GM12878 (cell line): ENCODE measurements at regions not wholly inside any gene's neighbourhood (a gene's known extent, or its start where the extent isn't known, plus 50 kb on each side); places are given as distances from the start of the nearest gene placed in this dataset.

Experiments
- ATAC-seq: fragments of 200-7000 bp; cut with Tn5 transposase; 3 replicates; pipeline ENCODE4 v1.9.1; 2020; ENCODE audit warnings: mild to moderate bottlenecking, moderate library complexity
- BruUV-seq: library from RNA; stranded (reverse); fragments of 400-500 nt; replicated peaks from 2 replicates; lab custom pipeline; 2021; lab: Mats Ljungman, UMichigan
- CTCF ChIA-PET: fragments of 300-600 bp; sonication (Branson Sonifier 250); formaldehyde crosslinking; extraction: SDS; loops from one replicate; lab custom pipeline; 2021; ENCODE audit warnings: inconsistent platforms; lab: Yijun Ruan, JAX
- POLR2A ChIA-PET: fragments of 350-600 bp; formaldehyde crosslinking; extraction: SDS; loops from one replicate; lab custom pipeline; 2021; ENCODE audit warnings: inconsistent platforms; lab: Charles Lee
- RAD21 ChIA-PET: fragments of 300-600 bp; sonication (Branson Sonifier 250); formaldehyde crosslinking; loops from one replicate; lab custom pipeline; 2023; ENCODE audit warnings: antibody characterized with exemption; ENCODE audit not compliant: unreplicated experiment; lab: Charles Lee
- SMC1A ChIA-PET: fragments of 300-600 bp; sonication (Branson Sonifier 250); formaldehyde crosslinking; loops from one replicate; lab custom pipeline; 2023; ENCODE audit not compliant: unreplicated experiment, uncharacterized antibody; lab: Charles Lee
- DNase-seq: peaks from one replicate; pipeline ENCODE4 v3.0.0-alpha.2; 2011; ENCODE audit warnings: low read depth, low spot score
- FAIRE-seq: peaks from 3 replicates; lab custom pipeline; 2011; peaks lifted over from hg19 to GRCh38; lab: Jason Lieb, UNC
- H2AFZ ChIP-seq: 2 replicates; pipeline ENCODE4 v1.6.0; 2011; ENCODE audit warnings: low read depth, low read length, control low read depth; ENCODE audit not compliant: control insufficient read depth
- H3K27ac ChIP-seq: 2 replicates; pipeline ENCODE4 v1.5.1; 2011; ENCODE audit warnings: control low read depth; ENCODE audit not compliant: control insufficient read depth, insufficient read depth
- H3K27me3 ChIP-seq, 2 experiments: replicated peaks in 1 of 2; 2 replicates each; pipeline versions ENCODE4 v1.6.0 to v1.6.1; 2011; ENCODE audit warnings: low read length in 1 of 2; ENCODE audit not compliant: control insufficient read depth in 2 of 2, insufficient read depth in 2 of 2
- H3K36me3 ChIP-seq, 2 experiments: 2 replicates each; pipeline ENCODE4 v1.5.1; 2011; ENCODE audit warnings: low read length in 1 of 2; ENCODE audit not compliant: control insufficient read depth in 2 of 2, insufficient read depth in 2 of 2
- H3K4me1 ChIP-seq: 2 replicates; pipeline ENCODE4 v1.6.1; 2011; ENCODE audit warnings: mild to moderate bottlenecking, low read length, moderate library complexity, mixed read lengths; ENCODE audit not compliant: control insufficient read depth, insufficient read depth
- H3K4me2 ChIP-seq: 2 replicates; pipeline ENCODE4 v1.6.0; 2011; ENCODE audit warnings: control low read depth; ENCODE audit not compliant: control insufficient read depth, insufficient read depth
- H3K4me3 ChIP-seq: fragments of 200-600 bp; sonication (generic); 2 replicates; pipeline ENCODE4 v1.5.1; 2016
- H3K79me2 ChIP-seq: 2 replicates; pipeline ENCODE4 v1.6.0; 2011; ENCODE audit warnings: low read length; ENCODE audit not compliant: control insufficient read depth, insufficient read depth
- H3K9ac ChIP-seq: 2 replicates; pipeline ENCODE4 v1.8.0; 2011; ENCODE audit warnings: low read length, control low read depth, mixed read lengths; ENCODE audit not compliant: control insufficient read depth, insufficient read depth
- H3K9me3 ChIP-seq: replicated peaks from 3 replicates; pipeline ENCODE4 v1.5.1; 2011; ENCODE audit warnings: mild to moderate bottlenecking, low read length; ENCODE audit not compliant: control insufficient read depth, insufficient read depth
- H4K20me1 ChIP-seq: 2 replicates; pipeline ENCODE4 v1.6.0; 2011; ENCODE audit not compliant: control insufficient read depth, insufficient read depth
- CBX3 ChIP-seq: fragments of 200-600 bp; sonication (generic); IDR thresholded peaks from 2 replicates; pipeline ENCODE4 v1.6.1; 2016; ENCODE audit warnings: low read depth, borderline replicate concordance
- JUND ChIP-seq: IDR thresholded peaks from 2 replicates; pipeline ENCODE4 v1.6.1; 2012; ENCODE audit warnings: low read depth, mild to moderate bottlenecking, low read length, improper control_type of control experiment, moderate library complexity
- SUZ12 ChIP-seq: fragments of 200-600 bp; sonication (generic); IDR thresholded peaks from one replicate; pipeline ENCODE4 v1.6.1; 2018; ENCODE audit warnings: antibody characterized with exemption, mild to moderate bottlenecking; ENCODE audit not compliant: unreplicated experiment
- WGBS: methylation state at CpG from one replicate; pipeline ENCODE4 v1.1.6; 2016; ENCODE audit warnings: low lambda C conversion rate; ENCODE audit not compliant: insufficient replicate concordance, insufficient coverage; ENCODE audit errors: missing lambda C conversion rate; 5-methylcytosine and 5-hydroxymethylcytosine counted together
- in situ Hi-C: fragments of 300-500 bp; cut with MboI; formaldehyde crosslinking; loops from 9 replicates; pipeline ENCODE4 v1.14.3; 2018; ENCODE audit warnings: mixed read lengths
- intact Hi-C: fragments of 100-400 bp; cut with micrococcal nuclease; formaldehyde crosslinking; loops from one replicate; pipeline ENCODE4 v1.14.2; 2022; ENCODE audit not compliant: unreplicated experiment
- TF ChIP-seq, protein P1 (sequence below): fragments of 450-650 bp; conservative IDR thresholded peaks from 2 replicates; pipeline ENCODE4 v1.6.1; 2017; ENCODE audit warnings: mild to moderate bottlenecking, moderate library complexity
- TF ChIP-seq, protein P2 (sequence below): fragments of 450-650 bp; IDR thresholded peaks from 2 replicates; pipeline ENCODE4 v1.6.1; 2017; ENCODE audit warnings: borderline replicate concordance

DNA sequence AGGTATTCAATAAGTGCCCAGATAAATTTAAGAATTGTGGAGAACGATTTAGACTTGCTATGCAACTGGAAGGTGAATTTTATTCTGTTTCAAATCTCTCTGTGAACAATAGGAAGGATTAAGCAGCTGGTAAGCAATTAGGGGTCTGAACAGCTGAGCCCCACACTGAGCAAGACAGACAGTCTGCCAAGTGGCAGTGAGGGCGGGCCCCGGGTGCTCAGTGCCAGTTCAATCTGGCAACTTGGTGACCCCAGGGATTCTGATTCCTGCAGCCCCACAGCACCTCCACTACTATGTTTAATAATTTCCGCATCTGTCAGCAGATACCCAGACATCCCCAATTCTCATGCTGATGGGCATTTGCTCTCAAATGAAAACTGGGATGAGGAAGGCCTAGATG, 317.3 kb downstream of the PPP1R2C start:
- no TSS peak for BruUV-seq
- ChIA-PET SMC1A (no interaction called here), RAD21 (no interaction called here), POLR2A (no interaction called here), CTCF (no interaction called here)
- no peaks in the 10 kb centered on the region for H3K36me3 ChIP-seq
- no peak for ATAC-seq
- intact Hi-C loops (no loop called here), in situ Hi-C loops (no loop called here)
- H3K4me2 ChIP-seq = no peak overlapping the region
- H3K9ac ChIP-seq = no peak overlapping the region
- no peak for TF ChIP-seq JUND
- TF ChIP-seq, protein P1, sequence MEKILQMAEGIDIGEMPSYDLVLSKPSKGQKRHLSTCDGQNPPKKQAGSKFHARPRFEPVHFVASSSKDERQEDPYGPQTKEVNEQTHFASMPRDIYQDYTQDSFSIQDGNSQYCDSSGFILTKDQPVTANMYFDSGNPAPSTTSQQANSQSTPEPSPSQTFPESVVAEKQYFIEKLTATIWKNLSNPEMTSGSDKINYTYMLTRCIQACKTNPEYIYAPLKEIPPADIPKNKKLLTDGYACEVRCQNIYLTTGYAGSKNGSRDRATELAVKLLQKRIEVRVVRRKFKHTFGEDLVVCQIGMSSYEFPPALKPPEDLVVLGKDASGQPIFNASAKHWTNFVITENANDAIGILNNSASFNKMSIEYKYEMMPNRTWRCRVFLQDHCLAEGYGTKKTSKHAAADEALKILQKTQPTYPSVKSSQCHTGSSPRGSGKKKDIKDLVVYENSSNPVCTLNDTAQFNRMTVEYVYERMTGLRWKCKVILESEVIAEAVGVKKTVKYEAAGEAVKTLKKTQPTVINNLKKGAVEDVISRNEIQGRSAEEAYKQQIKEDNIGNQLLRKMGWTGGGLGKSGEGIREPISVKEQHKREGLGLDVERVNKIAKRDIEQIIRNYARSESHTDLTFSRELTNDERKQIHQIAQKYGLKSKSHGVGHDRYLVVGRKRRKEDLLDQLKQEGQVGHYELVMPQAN = no peak
- TF ChIP-seq CBX3 = no peak
- TF ChIP-seq SUZ12 = no peak
- TF ChIP-seq, protein P2, sequence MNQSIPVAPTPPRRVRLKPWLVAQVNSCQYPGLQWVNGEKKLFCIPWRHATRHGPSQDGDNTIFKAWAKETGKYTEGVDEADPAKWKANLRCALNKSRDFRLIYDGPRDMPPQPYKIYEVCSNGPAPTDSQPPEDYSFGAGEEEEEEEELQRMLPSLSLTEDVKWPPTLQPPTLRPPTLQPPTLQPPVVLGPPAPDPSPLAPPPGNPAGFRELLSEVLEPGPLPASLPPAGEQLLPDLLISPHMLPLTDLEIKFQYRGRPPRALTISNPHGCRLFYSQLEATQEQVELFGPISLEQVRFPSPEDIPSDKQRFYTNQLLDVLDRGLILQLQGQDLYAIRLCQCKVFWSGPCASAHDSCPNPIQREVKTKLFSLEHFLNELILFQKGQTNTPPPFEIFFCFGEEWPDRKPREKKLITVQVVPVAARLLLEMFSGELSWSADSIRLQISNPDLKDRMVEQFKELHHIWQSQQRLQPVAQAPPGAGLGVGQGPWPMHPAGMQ = no peak
- H3K27me3 ChIP-seq = no peaks in the 10 kb centered on the region
- H3K9me3 ChIP-seq = no peaks in the 10 kb centered on the region
- no peak overlapping the region for H2AFZ ChIP-seq
- no peaks in the 10 kb centered on the region for H3K79me2 ChIP-seq
- H3K4me1 ChIP-seq = no peaks in the 10 kb centered on the region
- H4K20me1 ChIP-seq = no peaks in the 10 kb centered on the region
- no peak overlapping the region for H3K4me3 ChIP-seq
- no peak for DNase-seq
- H3K27ac ChIP-seq = no peak overlapping the region
- FAIRE-seq = no peak
- WGBS = 22% methylated on average over 4 of the region's 4 CpGs
